ENCODE measurements at regions not wholly inside any gene's neighbourhood (a gene's known extent, or its start where the extent isn't known, plus 50 kb on each side); places are given as distances from the start of the nearest gene placed in this dataset.

DNA sequence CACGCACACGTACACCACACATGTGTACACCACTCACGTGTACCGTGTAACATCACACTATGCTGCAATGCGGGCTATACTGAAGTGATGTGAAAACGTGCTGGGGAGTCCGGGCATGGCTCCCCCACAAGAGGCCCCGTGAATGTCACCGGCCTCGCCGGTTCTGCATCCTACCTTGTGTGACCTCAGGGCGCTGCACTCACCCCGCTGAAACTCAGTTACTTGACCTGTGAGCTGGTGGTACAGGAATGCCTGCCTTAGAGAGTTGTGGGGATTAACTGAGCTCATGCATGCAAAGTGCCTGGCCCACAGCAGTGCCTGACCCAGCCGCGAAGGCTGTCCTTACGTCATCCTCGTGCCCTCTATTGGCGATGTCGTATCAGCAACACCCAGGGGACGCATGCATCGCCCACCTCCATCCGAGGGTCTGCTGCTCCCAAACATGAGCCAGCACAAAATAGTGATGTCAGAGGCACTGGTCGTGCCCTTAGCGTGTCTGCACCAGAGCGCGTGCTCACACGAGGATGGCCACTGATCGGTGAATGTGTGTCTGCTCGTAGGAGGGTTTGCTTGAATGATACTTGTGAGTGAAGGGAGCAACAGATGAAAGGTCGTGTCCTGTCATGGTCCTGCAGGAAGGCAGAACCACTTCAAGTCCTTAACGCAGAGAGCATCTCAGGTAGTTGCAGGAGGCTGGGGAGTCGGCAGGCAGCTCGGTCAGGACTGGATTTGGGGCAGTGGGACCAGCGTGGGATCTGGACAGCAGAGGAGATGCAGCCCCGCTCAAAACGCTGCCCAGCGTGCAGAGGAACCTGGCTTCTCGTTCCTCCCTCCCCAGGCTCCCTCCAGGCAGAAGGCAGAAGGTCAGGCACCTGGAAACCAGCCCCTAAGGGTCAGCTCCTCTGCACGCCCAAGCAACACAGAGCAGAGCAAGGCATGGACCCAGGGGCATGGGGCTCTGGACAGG is 126.2 kb upstream of the SPACA7 start:
- 81 to 84% methylated on average over 35 to 39 of the region's 39 CpGs for WGBS, 2 donors
- H3K4me1 ChIP-seq, result no peaks in the 10 kb centered on the region
- no peaks in the 10 kb centered on the region for H3K9me3 ChIP-seq
- H3K4me3 ChIP-seq, result no peak overlapping the region
- H3K36me3 ChIP-seq (ENCODE audit: low read depth, missing control alignments), result no peaks in the 10 kb centered on the region
- no peaks in the 10 kb centered on the region for H3K27me3 ChIP-seq
- H3K27ac ChIP-seq, result no peak overlapping the region
- DNase-seq, result peak; percentile 9
- intact Hi-C loops (cut with DNase I; ENCODE audit: low total_unique reads), result no loop called here
- TF ChIP-seq, protein P1, sequence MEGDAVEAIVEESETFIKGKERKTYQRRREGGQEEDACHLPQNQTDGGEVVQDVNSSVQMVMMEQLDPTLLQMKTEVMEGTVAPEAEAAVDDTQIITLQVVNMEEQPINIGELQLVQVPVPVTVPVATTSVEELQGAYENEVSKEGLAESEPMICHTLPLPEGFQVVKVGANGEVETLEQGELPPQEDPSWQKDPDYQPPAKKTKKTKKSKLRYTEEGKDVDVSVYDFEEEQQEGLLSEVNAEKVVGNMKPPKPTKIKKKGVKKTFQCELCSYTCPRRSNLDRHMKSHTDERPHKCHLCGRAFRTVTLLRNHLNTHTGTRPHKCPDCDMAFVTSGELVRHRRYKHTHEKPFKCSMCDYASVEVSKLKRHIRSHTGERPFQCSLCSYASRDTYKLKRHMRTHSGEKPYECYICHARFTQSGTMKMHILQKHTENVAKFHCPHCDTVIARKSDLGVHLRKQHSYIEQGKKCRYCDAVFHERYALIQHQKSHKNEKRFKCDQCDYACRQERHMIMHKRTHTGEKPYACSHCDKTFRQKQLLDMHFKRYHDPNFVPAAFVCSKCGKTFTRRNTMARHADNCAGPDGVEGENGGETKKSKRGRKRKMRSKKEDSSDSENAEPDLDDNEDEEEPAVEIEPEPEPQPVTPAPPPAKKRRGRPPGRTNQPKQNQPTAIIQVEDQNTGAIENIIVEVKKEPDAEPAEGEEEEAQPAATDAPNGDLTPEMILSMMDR (IDR thresholded peaks at IDR 0.05), result no peak
- TF ChIP-seq POLR2A (IDR thresholded peaks at IDR 0.05), result no peak

DNA sequence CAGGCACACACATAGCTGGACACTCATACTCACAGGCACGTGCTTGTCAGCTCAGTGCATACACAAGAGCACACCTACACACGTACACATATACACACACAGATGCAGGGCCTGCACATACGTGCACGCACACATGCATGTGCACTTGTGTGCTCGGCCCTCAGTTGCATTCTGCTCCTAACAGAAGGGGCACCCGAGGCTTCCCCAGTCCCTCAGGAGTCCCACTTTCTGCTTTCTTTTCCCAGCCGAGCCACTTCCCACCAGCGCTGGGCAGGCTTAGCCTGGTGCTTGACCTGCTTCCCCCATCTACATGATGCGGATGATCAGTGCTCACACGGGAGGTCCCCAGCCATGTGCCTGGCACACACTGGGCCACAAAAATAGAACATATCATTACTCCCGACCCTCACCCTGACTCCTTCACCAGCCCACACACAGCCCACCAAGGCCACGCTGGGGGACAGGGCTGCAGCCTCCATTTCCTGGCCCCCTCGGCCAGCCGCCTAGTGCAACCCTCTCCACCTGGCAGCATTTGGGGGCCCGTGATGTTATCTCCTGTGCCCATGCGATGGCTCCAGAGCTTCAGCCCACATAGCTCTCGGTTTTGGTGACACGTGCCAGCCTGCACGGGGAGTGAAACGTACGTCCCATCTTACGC is 125.2 kb upstream of the SPACA7 start:
- H3K27ac ChIP-seq, result no peak overlapping the region

DNA sequence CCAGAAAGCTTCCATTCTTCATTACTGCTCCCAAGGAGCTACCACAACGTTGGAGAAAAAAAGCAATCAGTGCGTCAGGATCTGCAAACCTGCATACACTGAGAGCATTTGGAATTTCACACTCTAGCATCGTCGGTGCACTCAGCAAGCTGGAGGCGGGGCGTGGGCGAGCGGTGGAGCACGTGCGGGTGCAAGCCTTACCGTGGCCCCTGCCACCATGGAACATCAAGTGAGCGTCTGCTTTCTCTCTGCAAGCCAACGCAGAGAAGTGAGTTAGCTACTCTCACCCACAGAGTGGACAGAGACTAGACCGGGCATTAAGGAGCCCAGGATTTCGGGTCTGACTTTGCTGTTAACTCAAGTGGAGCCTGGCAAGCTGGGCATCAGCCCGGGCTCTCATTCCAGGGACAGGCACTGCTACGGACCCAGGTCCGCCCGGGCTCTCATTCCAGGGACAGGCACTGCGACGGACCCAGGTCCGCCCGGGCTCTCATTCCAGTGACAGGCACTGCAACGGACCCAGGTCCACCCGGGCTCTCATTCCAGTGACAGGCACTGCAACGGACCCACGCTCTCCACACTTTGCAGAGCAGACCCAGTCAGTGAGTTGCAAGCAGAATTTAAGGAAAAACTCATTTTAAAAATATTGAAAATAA is 124.1 kb upstream of the SPACA7 start:
- Histone ChIP-seq H3K27ac (no peak overlapping the region), H3K36me3 (ENCODE audit: low read depth, missing control alignments) (no peaks in the 10 kb centered on the region), H3K4me3 (no peak overlapping the region), H3K9me3 (no peaks in the 10 kb centered on the region), H3K4me1 (no peaks in the 10 kb centered on the region), H3K27me3 (no peaks in the 10 kb centered on the region)
- intact Hi-C loops (cut with DNase I; ENCODE audit: low total_unique reads), result no loop called here
- TF ChIP-seq, protein P1 (IDR thresholded peaks at IDR 0.05), result no peak
- TF ChIP-seq POLR2A (IDR thresholded peaks at IDR 0.05), result no peak
- 82 to 83% methylated on average over 19 to 27 of the region's 27 CpGs for WGBS, 2 donors
- DNase-seq, result no peak

More for the DNA sequence above, 125.2 kb upstream of the SPACA7 start:
- Histone ChIP-seq H3K36me3 (ENCODE audit: low read depth, missing control alignments) (no peaks in the 10 kb centered on the region), H3K4me1 (no peaks in the 10 kb centered on the region), H3K9me3 (no peaks in the 10 kb centered on the region), H3K4me3 (no peak overlapping the region), H3K27me3 (no peaks in the 10 kb centered on the region)
- TF ChIP-seq, protein P1 (IDR thresholded peaks at IDR 0.05), result no peak
- no peak for TF ChIP-seq POLR2A (IDR thresholded peaks at IDR 0.05)
- peak; percentile 1 for DNase-seq
- WGBS, 2 donors, result 80% methylated on average over 16 to 22 of the region's 22 CpGs
- intact Hi-C loops (cut with DNase I; ENCODE audit: low total_unique reads), result no loop called here

DNA sequence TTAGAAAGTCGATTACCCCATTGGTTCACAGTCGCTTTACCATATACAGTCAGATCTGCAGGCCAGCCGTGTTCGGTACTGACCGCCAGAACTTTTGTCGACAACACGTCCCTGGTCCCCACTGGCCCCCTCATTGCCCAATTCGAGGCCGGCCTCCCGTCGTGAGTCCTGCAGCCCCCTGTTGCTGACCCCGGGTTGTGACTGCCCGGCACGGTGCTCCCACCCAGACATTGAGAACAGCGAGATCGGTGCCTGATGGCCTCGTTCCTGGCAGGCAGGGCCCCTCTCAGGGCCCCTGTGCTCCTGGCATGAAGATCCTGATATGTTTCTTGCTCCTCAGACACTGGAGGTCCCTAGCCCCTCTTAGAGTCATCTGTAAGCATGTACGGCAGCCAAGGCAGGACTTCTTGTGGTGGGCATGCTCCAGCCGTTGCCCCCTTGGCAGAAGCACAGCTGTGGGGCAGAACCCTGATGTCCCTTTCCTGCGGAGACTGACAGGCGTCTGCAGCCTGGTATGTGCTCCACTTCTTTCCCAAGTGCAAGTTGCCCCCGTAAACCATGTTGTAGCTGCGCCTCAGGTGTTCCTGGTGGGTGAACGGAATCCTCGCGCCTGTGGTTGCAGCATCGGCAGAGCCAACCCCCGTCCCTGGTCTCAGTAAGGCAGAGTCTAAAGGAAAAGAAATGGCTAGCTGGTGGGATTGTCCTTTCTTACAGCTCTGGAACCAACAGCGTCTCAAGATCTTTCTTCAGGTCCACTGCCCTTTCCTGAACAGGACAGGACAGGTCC is 123.2 kb upstream of the SPACA7 start:
- intact Hi-C loops (cut with DNase I; ENCODE audit: low total_unique reads), result no loop called here
- no peak for DNase-seq
- no peak for TF ChIP-seq POLR2A (IDR thresholded peaks at IDR 0.05)
- TF ChIP-seq, protein P1 (IDR thresholded peaks at IDR 0.05), result no peak
- H3K27ac ChIP-seq, result no peak overlapping the region
- H3K36me3 ChIP-seq (ENCODE audit: low read depth, missing control alignments), result no peaks in the 10 kb centered on the region
- no peak overlapping the region for H3K4me3 ChIP-seq
- 81 to 83% methylated on average over 22 to 29 of the region's 29 CpGs for WGBS, 2 donors
- H3K9me3 ChIP-seq, result no peaks in the 10 kb centered on the region
- no peaks in the 10 kb centered on the region for H3K4me1 ChIP-seq
- no peaks in the 10 kb centered on the region for H3K27me3 ChIP-seq

All from testis (tissue), 2 donors.